Endodermal cell (in vitro differentiated cells): ENCODE measurements at regions not wholly inside any gene's neighbourhood (a gene's known extent, or its start where the extent isn't known, plus 50 kb on each side); places are given as distances from the start of the nearest gene placed in this dataset.

ENCODE experiments used
- DNase-seq: peaks from one replicate; pipeline ENCODE4 v3.0.0-alpha.2; 2017
- H3K27ac ChIP-seq: 2 replicates; pipeline ENCODE4 v1.5.1; 2013; ENCODE audit warnings: mild to moderate bottlenecking, low read depth, low read length, moderate library complexity
- H3K27me3 ChIP-seq: 2 replicates; pipeline ENCODE4 v1.6.1; 2013; ENCODE audit warnings: mild to moderate bottlenecking, low read length, moderate library complexity; ENCODE audit not compliant: insufficient read depth, control insufficient read depth, poor library complexity, severe bottlenecking
- H3K36me3 ChIP-seq: 2 replicates; pipeline ENCODE4 v1.7.0; 2013; ENCODE audit warnings: mild to moderate bottlenecking, low read length, moderate library complexity; ENCODE audit not compliant: control insufficient read depth, insufficient read depth
- H3K4me1 ChIP-seq: one replicate; pipeline ENCODE4 v1.7.0; 2013; ENCODE audit warnings: low read length; ENCODE audit not compliant: control insufficient read depth, insufficient read depth
- H3K4me3 ChIP-seq: 2 replicates; pipeline ENCODE4 v1.5.1; 2013; ENCODE audit warnings: mild to moderate bottlenecking, low read length, moderate library complexity
- H3K9ac ChIP-seq: 2 replicates; pipeline ENCODE4 v1.6.1; 2013; ENCODE audit warnings: mild to moderate bottlenecking, low read length, moderate library complexity; ENCODE audit not compliant: poor library complexity, severe bottlenecking; ENCODE audit errors: extremely low read depth
- H3K9me3 ChIP-seq: 2 replicates; pipeline ENCODE4 v1.6.1; 2013; ENCODE audit warnings: mild to moderate bottlenecking, low read length, moderate library complexity; ENCODE audit not compliant: control insufficient read depth
- H3K27ac Mint-ChIP-seq: 2 replicates; pipeline ENCODE4 v1.8.0; 2020; ENCODE audit warnings: mixed read lengths
- H3K27me3 Mint-ChIP-seq: 2 replicates; pipeline ENCODE4 v1.8.0; 2021; ENCODE audit warnings: mild to moderate bottlenecking, mixed read lengths; ENCODE audit not compliant: insufficient read depth
- H3K36me3 Mint-ChIP-seq: 2 replicates; pipeline ENCODE4 v1.8.0; 2020; ENCODE audit warnings: low read depth, mixed read lengths
- H3K4me1 Mint-ChIP-seq: 2 replicates; pipeline ENCODE4 v1.8.0; 2020; ENCODE audit warnings: mixed read lengths
- H3K4me3 Mint-ChIP-seq: 2 replicates; pipeline ENCODE4 v1.8.0; 2020; ENCODE audit warnings: mild to moderate bottlenecking, moderate library complexity, mixed read lengths
- H3K9me3 Mint-ChIP-seq: 2 replicates; pipeline ENCODE4 v1.8.0; 2020; ENCODE audit warnings: mild to moderate bottlenecking, mixed read lengths
- CTCF ChIP-seq: fragments of 200-600 bp; sonication (generic); conservative IDR thresholded peaks from 2 replicates; pipeline ENCODE4 v1.5.0; 2021; ENCODE audit warnings: antibody characterized with exemption, mild to moderate bottlenecking
- WGBS, 2 experiments: methylation state at CpG; one replicate each; pipeline versions ENCODE4 v1.1.5 to v1.1.7; 2013; ENCODE audit warnings: missing lambda C conversion rate in 2 of 2, mixed read lengths in 1 of 2; ENCODE audit not compliant: insufficient coverage in 1 of 2, insufficient read length in 1 of 2; 5-methylcytosine and 5-hydroxymethylcytosine counted together

- peak; percentile 92 for DNase-seq
- Histone ChIP-seq H3K9ac (peak overlapping the region; percentile 79), H3K4me1 (peaks cover 17% of the 10 kb centered on the region), H3K9me3 (no peaks in the 10 kb centered on the region), H3K27me3 (no peaks in the 10 kb centered on the region), H3K36me3 (no peaks in the 10 kb centered on the region), H3K4me3 (peak overlapping the region; percentile 66), H3K27ac (peak overlapping the region; percentile 70)
- 16 to 21% methylated on average over 7 to 8 of the region's 8 CpGs for WGBS, 2 experiments
- H3K36me3 Mint-ChIP-seq = no peaks in the 10 kb centered on the region
- no peak for TF ChIP-seq CTCF
- H3K9me3 Mint-ChIP-seq = no peaks in the 10 kb centered on the region
- no peaks in the 10 kb centered on the region for H3K27me3 Mint-ChIP-seq
- peak overlapping the region; percentile 24 for H3K4me3 Mint-ChIP-seq
- peaks cover 62% of the 10 kb centered on the region for H3K4me1 Mint-ChIP-seq
- peak overlapping the region; percentile 93 for H3K27ac Mint-ChIP-seq
These were observed 81.9 kb upstream of the C1GALT1 start for GRCh38 chr7:7100432-7100849.

GRCh38 chr7:7102906-7103305, 79.4 kb upstream of the C1GALT1 start:
- peaks cover 18% of the 10 kb centered on the region for H3K9me3 ChIP-seq
- H3K27ac Mint-ChIP-seq = no peak overlapping the region
- no peaks in the 10 kb centered on the region for H3K27me3 ChIP-seq
- no peak overlapping the region for H3K27ac ChIP-seq
- TF ChIP-seq CTCF = no peak
- H3K4me3 Mint-ChIP-seq = no peak overlapping the region
- 92 to 95% methylated on average over 7 to 12 of the region's 12 CpGs for WGBS, 2 experiments
- peaks cover 60% of the 10 kb centered on the region for H3K4me1 Mint-ChIP-seq
- H3K4me3 ChIP-seq = no peak overlapping the region
- peaks cover 3% of the 10 kb centered on the region for H3K36me3 Mint-ChIP-seq
- no peaks in the 10 kb centered on the region for H3K36me3 ChIP-seq
- H3K4me1 ChIP-seq = peaks cover 15% of the 10 kb centered on the region
- no peak overlapping the region for H3K9ac ChIP-seq
- peaks cover 6% of the 10 kb centered on the region for H3K9me3 Mint-ChIP-seq
- H3K27me3 Mint-ChIP-seq = no peaks in the 10 kb centered on the region
- no peak for DNase-seq

- no peak for DNase-seq
- Mint-ChIP-seq H3K27me3 (no peaks in the 10 kb centered on the region), H3K27ac (no peak overlapping the region), H3K4me3 (no peak overlapping the region), H3K9me3 (peaks cover 11% of the 10 kb centered on the region), H3K36me3 (peaks cover 3% of the 10 kb centered on the region), H3K4me1 (peaks cover 54% of the 10 kb centered on the region)
- Histone ChIP-seq H3K4me1 (peaks cover 10% of the 10 kb centered on the region), H3K27me3 (no peaks in the 10 kb centered on the region), H3K9me3 (peaks cover 23% of the 10 kb centered on the region), H3K4me3 (peak overlapping the region; percentile 4), H3K9ac (no peak overlapping the region), H3K36me3 (no peaks in the 10 kb centered on the region), H3K27ac (no peak overlapping the region)
- TF ChIP-seq CTCF = peak; percentile 79
- 85 to 90% methylated on average over 18 to 28 of the region's 29 CpGs for WGBS, 2 experiments
These were observed 78.7 kb upstream of the C1GALT1 start for GRCh38 chr7:7103343-7104313.
